ENCODE measurements at regions not wholly inside any gene's neighbourhood (a gene's known extent, or its start where the extent isn't known, plus 50 kb on each side); places are given as distances from the start of the nearest gene placed in this dataset.
"Not testable (repeated sequence)": the region's sequence is repeated elsewhere in the genome, so short reads cannot be mapped to it uniquely, and the experiment has no call there.

- Mint-ChIP-seq H3K27me3 (no peaks in the 10 kb centered on the region), H3K4me3 (no peak overlapping the region), H3K9me3 (no peaks in the 10 kb centered on the region), H3K36me3 (ENCODE audit: low read depth) (no peaks in the 10 kb centered on the region), H3K4me1 (ENCODE audit: low read depth) (no peaks in the 10 kb centered on the region), H3K27ac (no peak overlapping the region)
- H3K27ac ChIP-seq (ENCODE audit: low read depth in 1 of 2, low read length in 2 of 2): no peak overlapping the region
- DNase-seq: no peak
- no peaks in the 10 kb centered on the region for H3K36me3 ChIP-seq (ENCODE audit: insufficient read depth, low read length)
- H3K4me1 ChIP-seq (ENCODE audit: insufficient read depth, low read length): no peaks in the 10 kb centered on the region
- H3K27me3 ChIP-seq (ENCODE audit: control insufficient read depth in 1 of 2, insufficient read depth in 2 of 2, low read length in 2 of 2): no peaks in the 10 kb centered on the region
- no peak for ATAC-seq (ENCODE audit: poor library complexity)
- no peak overlapping the region for H3K4me3 ChIP-seq (ENCODE audit: low read length)
- POLR2A ChIA-PET: no interaction called here
- H3K9me3 ChIP-seq (ENCODE audit: control insufficient read depth in 1 of 2, insufficient read depth in 1 of 2, low read length in 2 of 2): peaks cover 0 to 2% of the 10 kb centered on the region in 2 experiments
- CTCF ChIA-PET: no interaction called here
- intact Hi-C loops (cut with DNase I, micrococcal nuclease): no loop called here
- no peak for TF ChIP-seq CTCF (IDR thresholded peaks at IDR 0.05)
Observed at GRCh38 chr2:145530653-145531052, 1010.7 kb upstream of the ZEB2 start.

DNA sequence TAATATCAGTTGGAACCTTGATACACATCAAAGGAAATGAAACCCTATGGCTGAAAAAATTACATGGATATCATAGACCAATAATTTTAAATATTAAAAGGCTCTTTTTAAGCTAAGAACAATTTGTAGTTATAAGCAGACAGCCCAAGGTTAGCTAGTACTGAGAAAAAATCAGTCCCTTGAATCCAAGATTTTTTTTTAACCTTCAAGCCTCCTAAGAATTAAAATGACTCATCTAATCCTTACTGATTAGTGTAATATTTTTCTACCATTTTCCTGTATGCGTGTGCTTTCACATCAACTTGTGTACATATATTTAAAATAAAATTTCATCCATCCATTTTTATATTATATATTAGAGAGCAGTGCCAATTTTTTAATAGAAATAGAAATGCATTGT is 1004.9 kb upstream of the ZEB2 start:
- TF ChIP-seq CTCF (IDR thresholded peaks at IDR 0.05): no peak
- no peak overlapping the region for H3K27ac ChIP-seq (ENCODE audit: low read depth in 1 of 2, low read length in 2 of 2)
- DNase-seq (no peak), ATAC-seq (ENCODE audit: poor library complexity) (no peak)
- H3K27ac Mint-ChIP-seq: no peak overlapping the region
- no peaks in the 10 kb centered on the region for H3K36me3 ChIP-seq (ENCODE audit: insufficient read depth, low read length)
- H3K4me3 Mint-ChIP-seq: no peak overlapping the region
- ChIA-PET CTCF (no interaction called here), POLR2A (no interaction called here)
- H3K4me3 ChIP-seq (ENCODE audit: low read length): no peak overlapping the region
- H3K4me1 Mint-ChIP-seq (ENCODE audit: low read depth): no peaks in the 10 kb centered on the region
- no peaks in the 10 kb centered on the region for H3K27me3 Mint-ChIP-seq
- H3K9me3 ChIP-seq (ENCODE audit: control insufficient read depth in 1 of 2, insufficient read depth in 1 of 2, low read length in 2 of 2): no peaks in the 10 kb centered on the region
- intact Hi-C loops (cut with DNase I, micrococcal nuclease): no loop called here
- H3K27me3 ChIP-seq (ENCODE audit: control insufficient read depth in 1 of 2, insufficient read depth in 2 of 2, low read length in 2 of 2): no peaks in the 10 kb centered on the region
- H3K36me3 Mint-ChIP-seq (ENCODE audit: low read depth): no peaks in the 10 kb centered on the region
- H3K9me3 Mint-ChIP-seq: peaks cover 4% of the 10 kb centered on the region
- no peaks in the 10 kb centered on the region for H3K4me1 ChIP-seq (ENCODE audit: insufficient read depth, low read length)

DNA sequence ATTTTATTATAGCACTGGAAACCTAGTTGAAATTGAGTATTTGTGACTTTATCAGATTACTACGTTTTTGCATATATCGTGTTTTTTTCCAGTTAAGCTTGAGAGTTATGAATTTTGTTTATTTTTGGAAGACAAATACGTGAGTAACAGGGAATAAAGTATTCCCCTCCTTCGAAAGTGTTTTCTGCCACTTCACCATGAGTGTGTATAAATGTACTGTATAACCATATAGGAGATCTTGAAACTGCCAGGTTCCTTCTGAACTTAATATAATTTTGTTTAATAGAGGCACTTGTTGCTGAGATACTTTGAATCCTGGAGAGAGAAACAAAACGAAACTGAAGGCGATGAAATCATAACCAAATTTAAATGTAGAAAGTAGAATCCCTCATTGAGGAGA is 1004.4 kb upstream of the ZEB2 start:
- Histone ChIP-seq H3K9me3 (ENCODE audit: control insufficient read depth in 1 of 2, insufficient read depth in 1 of 2, low read length in 2 of 2) (no peaks in the 10 kb centered on the region), H3K4me1 (ENCODE audit: insufficient read depth, low read length) (no peaks in the 10 kb centered on the region), H3K27me3 (ENCODE audit: control insufficient read depth in 1 of 2, insufficient read depth in 2 of 2, low read length in 2 of 2) (no peaks in the 10 kb centered on the region), H3K27ac (ENCODE audit: low read depth in 1 of 2, low read length in 2 of 2) (no peak overlapping the region), H3K4me3 (ENCODE audit: low read length) (no peak overlapping the region), H3K36me3 (ENCODE audit: insufficient read depth, low read length) (no peaks in the 10 kb centered on the region)
- ChIA-PET CTCF (no interaction called here), POLR2A (no interaction called here)
- intact Hi-C loops (cut with DNase I, micrococcal nuclease): no loop called here
- Mint-ChIP-seq H3K36me3 (ENCODE audit: low read depth) (no peaks in the 10 kb centered on the region), H3K27me3 (no peaks in the 10 kb centered on the region), H3K9me3 (peaks cover 4% of the 10 kb centered on the region), H3K4me3 (no peak overlapping the region), H3K4me1 (ENCODE audit: low read depth) (no peaks in the 10 kb centered on the region), H3K27ac (no peak overlapping the region)
- DNase-seq: no peak
- no peak for TF ChIP-seq CTCF (IDR thresholded peaks at IDR 0.05)
- ATAC-seq (ENCODE audit: poor library complexity): no peak

DNA sequence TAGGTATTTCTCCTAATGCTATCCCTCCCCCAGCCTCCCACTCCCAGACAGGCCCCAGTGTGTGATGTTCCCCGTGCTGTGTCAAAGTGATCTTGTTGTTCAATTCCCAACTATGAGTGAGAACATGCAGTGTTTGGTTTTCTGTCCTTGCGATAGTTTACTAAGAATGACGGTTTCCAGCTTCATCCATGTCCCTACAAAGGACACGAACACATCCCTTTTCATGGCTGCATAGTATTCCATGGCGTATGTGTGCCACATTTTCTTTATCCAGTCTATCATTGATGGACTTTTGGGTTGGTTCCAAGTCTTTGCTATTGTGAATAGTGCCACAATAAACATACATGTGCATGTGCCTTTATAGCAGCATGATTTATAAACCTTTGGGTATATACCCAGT is 999.3 kb upstream of the ZEB2 start:
- H3K27me3 ChIP-seq (ENCODE audit: control insufficient read depth in 1 of 2, insufficient read depth in 2 of 2, low read length in 2 of 2); H3K4me3 ChIP-seq (ENCODE audit: low read length); H3K36me3 ChIP-seq (ENCODE audit: insufficient read depth, low read length); H3K4me1 Mint-ChIP-seq (ENCODE audit: low read depth); H3K4me3 Mint-ChIP-seq; H3K36me3 Mint-ChIP-seq (ENCODE audit: low read depth); H3K27me3 Mint-ChIP-seq; CTCF ChIA-PET; H3K4me1 ChIP-seq (ENCODE audit: insufficient read depth, low read length); H3K27ac ChIP-seq (ENCODE audit: low read depth in 1 of 2, low read length in 2 of 2); H3K27ac Mint-ChIP-seq; H3K9me3 ChIP-seq (ENCODE audit: control insufficient read depth in 1 of 2, insufficient read depth in 1 of 2, low read length in 2 of 2); intact Hi-C loops (cut with DNase I, micrococcal nuclease); DNase-seq; ATAC-seq (ENCODE audit: poor library complexity): not testable (repeated sequence)
- POLR2A ChIA-PET: interaction anchor here (0.7 kb wide), 1 partner anchor 11 kb away, joined by 3 read pairs; no protein-coding TSS in a partner anchor
- H3K9me3 Mint-ChIP-seq: peaks cover 11% of the 10 kb centered on the region
